Cardiac fibroblast (primary cell): ENCODE measurements at regions not wholly inside any gene's neighbourhood (a gene's known extent, or its start where the extent isn't known, plus 50 kb on each side); places are given as distances from the start of the nearest gene placed in this dataset.
"Not testable (repeated sequence)": the region's sequence is repeated elsewhere in the genome, so short reads cannot be mapped to it uniquely, and the experiment has no call there.

ENCODE experiments used
- DNase-seq, 2 donors: peaks; one replicate each; pipeline versions ENCODE4 v3.0.0 to v3.0.0-alpha.2; 2010; ENCODE audit warnings: low read depth in 2 of 2
- H3K4me3 ChIP-seq, 2 donors: replicated peaks in 1 of 2; 1 replicate in 1 of 2; 2 replicates in 1 of 2; pipeline ENCODE4 v1.5.1; 2011; ENCODE audit warnings: low read depth in 2 of 2, low read length in 2 of 2, mild to moderate bottlenecking in 2 of 2, moderate library complexity in 1 of 2
- CTCF ChIP-seq: IDR thresholded peaks from one replicate; pipeline ENCODE4 v1.5.1; 2011; ENCODE audit warnings: low read depth, mild to moderate bottlenecking, low read length, inconsistent platforms

GRCh38 chr3:159488602-159489001 is 500.0 kb upstream of the IL12A start:
- H3K4me3 ChIP-seq = no peak overlapping the region
- no peak for DNase-seq
- no peak for TF ChIP-seq CTCF

GRCh38 chr3:159497361-159497760 is 491.3 kb upstream of the IL12A start:
- no peak for TF ChIP-seq CTCF
- H3K4me3 ChIP-seq = no peak overlapping the region
- no peak for DNase-seq

DNA sequence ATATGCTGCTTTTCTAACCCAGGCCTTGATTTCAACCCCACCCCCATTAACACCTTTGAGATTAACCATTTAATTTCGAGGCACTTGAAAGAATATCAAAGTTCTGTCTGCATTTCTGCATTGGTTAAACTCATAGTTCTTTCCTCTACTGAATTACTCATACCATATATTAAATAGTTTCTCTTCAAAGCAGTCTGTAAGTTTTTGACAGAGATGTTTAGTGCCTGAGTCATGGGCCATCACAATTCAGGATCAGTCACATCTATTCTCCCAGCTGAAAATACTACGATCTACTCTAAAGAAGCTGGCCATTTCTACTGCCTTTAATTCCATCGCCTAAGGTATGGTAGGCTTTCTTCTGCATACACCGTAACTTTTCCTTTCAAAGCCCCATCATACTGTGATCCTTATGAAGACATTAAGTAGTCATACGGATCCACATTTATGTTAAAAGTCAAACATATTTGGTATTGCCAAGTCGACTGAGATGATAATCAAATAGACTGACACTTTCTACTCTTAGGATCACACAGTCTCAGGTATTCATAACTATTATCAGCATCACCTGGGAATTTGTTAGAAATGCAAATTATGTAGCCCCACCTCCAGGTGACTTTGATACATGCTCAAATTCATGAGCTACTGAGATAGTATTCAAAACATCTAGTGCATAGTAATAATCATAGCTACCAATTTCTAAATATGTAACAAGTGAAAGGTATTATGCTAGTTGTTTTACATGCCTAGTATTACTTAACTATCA is 489.4 kb upstream of the IL12A start:
- no peak for TF ChIP-seq CTCF
- no peak overlapping the region for H3K4me3 ChIP-seq

GRCh38 chr3:159501029-159501428 is 487.6 kb upstream of the IL12A start:
- TF ChIP-seq CTCF = no peak
- H3K4me3 ChIP-seq = no peak overlapping the region
- DNase-seq = no peak

More for the DNA sequence above, 489.4 kb upstream of the IL12A start:
- DNase-seq = peak in 1 of 2 donors; percentile 71

- H3K4me3 ChIP-seq = no peak overlapping the region
- no peak for TF ChIP-seq CTCF
- DNase-seq = no peak
Measured at GRCh38 chr3:159502986-159503385, 485.6 kb upstream of the IL12A start.

- H3K4me3 ChIP-seq, DNase-seq: not testable (repeated sequence)
Measured at GRCh38 chr3:159510988-159511387, 477.6 kb upstream of the IL12A start.

- no peak for TF ChIP-seq CTCF
- H3K4me3 ChIP-seq = no peak overlapping the region
- no peak for DNase-seq
Measured at GRCh38 chr3:159513444-159513843, 475.2 kb upstream of the IL12A start.
